Tibial nerve (tissue), 4 donors: ENCODE measurements at regions not wholly inside any gene's neighbourhood (a gene's known extent, or its start where the extent isn't known, plus 50 kb on each side); places are given as distances from the start of the nearest gene placed in this dataset.

Source experiments
- DNase-seq, 2 donors: peaks; one replicate each; pipeline ENCODE4 v3.0.0-alpha.2; 2019; ENCODE audit warnings: low spot score in 2 of 2
- H3K27ac ChIP-seq, 4 donors: fragments of 200-600 bp; sonication (generic) in 3 of 4; one replicate each; pipeline ENCODE4 v1.5.1; 2017 to 2019; ENCODE audit warnings: mild to moderate bottlenecking in 1 of 4
- H3K27me3 ChIP-seq, 2 donors: fragments of 200-600 bp; sonication (generic) in 1 of 2; one replicate each; pipeline versions ENCODE4 v1.5.1 to v1.6.0; 2017 to 2019
- H3K36me3 ChIP-seq, 3 donors: fragments of 200-600 bp; sonication (generic); one replicate each; pipeline ENCODE4 v1.5.1; 2018 to 2019
- H3K4me1 ChIP-seq, 4 donors: fragments of 200-600 bp; sonication (generic) in 3 of 4; one replicate each; pipeline ENCODE4 v1.5.1; 2017 to 2019
- H3K4me3 ChIP-seq, 4 donors: fragments of 200-600 bp; sonication (generic) in 3 of 4; one replicate each; pipeline ENCODE4 v1.5.1; 2017 to 2019; ENCODE audit warnings: mild to moderate bottlenecking in 1 of 4, moderate library complexity in 1 of 4
- H3K9me3 ChIP-seq, 4 donors: fragments of 200-600 bp; sonication (generic) in 3 of 4; one replicate each; pipeline ENCODE4 v1.5.1; 2017 to 2019
- CTCF ChIP-seq, 5 experiments: fragments of 200-600 bp in 3 of 5; fragments of 450-650 bp in 2 of 5; sonication (generic) in 3 of 5; IDR thresholded peaks; one replicate each; pipeline ENCODE4 v1.5.1; 2016 to 2019; ENCODE audit warnings: antibody characterized with exemption in 5 of 5, mild to moderate bottlenecking in 3 of 5, moderate library complexity in 2 of 5
- EP300 ChIP-seq, 2 donors: sonication (generic); formaldehyde crosslinking; IDR thresholded peaks; one replicate each; pipeline ENCODE4 v1.6.1; 2017; ENCODE audit warnings: antibody characterized with exemption in 2 of 2, mild to moderate bottlenecking in 1 of 2
- POLR2A ChIP-seq, 2 donors: fragments of 450-650 bp; IDR thresholded peaks; one replicate each; pipeline ENCODE4 v1.6.1; 2017; ENCODE audit warnings: antibody characterized with exemption in 2 of 2, mild to moderate bottlenecking in 2 of 2, moderate library complexity in 2 of 2
- WGBS, 2 donors: methylation state at CpG; one replicate each; pipeline ENCODE4 v1.1.5; 2018; 5-methylcytosine and 5-hydroxymethylcytosine counted together

GRCh38 chr17:77740481-77740880 lies 218.0 kb upstream of the TNRC6C start:
- WGBS, 2 donors: 91 to 95% methylated on average over 7 of the region's 7 CpGs
- no peak for DNase-seq
- H3K36me3 ChIP-seq: no peaks in the 10 kb centered on the region
- TF ChIP-seq EP300 (IDR thresholded peaks at IDR 0.05) (no peak), CTCF (IDR thresholded peaks at IDR 0.05) (no peak), POLR2A (IDR thresholded peaks at IDR 0.05) (no peak)
- H3K4me3 ChIP-seq: no peak overlapping the region
- H3K9me3 ChIP-seq: no peaks in the 10 kb centered on the region
- no peak overlapping the region for H3K27ac ChIP-seq
- no peaks in the 10 kb centered on the region for H3K27me3 ChIP-seq
- peaks cover 0 to 46% (median 3%) of the 10 kb centered on the region in 4 donors for H3K4me1 ChIP-seq

GRCh38 chr17:77741109-77741508 lies 217.4 kb upstream of the TNRC6C start:
- peak in 1 of 2 donors; percentile 0 for DNase-seq
- Histone ChIP-seq H3K9me3 (no peaks in the 10 kb centered on the region), H3K27ac (no peak overlapping the region), H3K27me3 (no peaks in the 10 kb centered on the region), H3K36me3 (no peaks in the 10 kb centered on the region), H3K4me3 (no peak overlapping the region), H3K4me1 (peaks cover 0 to 39% (median 0%) of the 10 kb centered on the region in 4 donors)
- 53 to 63% methylated on average over 8 of the region's 8 CpGs for WGBS, 2 donors
- TF ChIP-seq CTCF (IDR thresholded peaks at IDR 0.05) (no peak), POLR2A (IDR thresholded peaks at IDR 0.05) (no peak), EP300 (IDR thresholded peaks at IDR 0.05) (no peak)

DNA sequence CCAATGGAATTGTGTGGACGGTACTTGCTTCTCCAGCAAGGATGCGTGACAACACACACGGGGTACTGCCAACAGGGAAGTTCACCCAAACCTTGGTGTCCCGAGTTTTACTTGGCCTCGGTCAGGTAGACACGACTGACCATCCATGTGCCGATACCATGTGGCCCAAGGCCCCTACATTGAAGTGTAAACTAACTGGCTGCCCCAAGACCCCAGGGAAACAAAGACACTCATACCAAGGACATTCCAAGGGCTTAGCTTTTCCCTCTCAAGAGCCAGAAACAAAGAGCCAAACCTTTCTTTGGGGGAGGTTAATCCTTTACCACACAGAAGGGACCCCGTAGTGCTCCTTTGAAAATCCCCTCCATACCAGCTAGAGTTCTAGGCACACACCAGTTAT lies 215.9 kb upstream of the TNRC6C start:
- Histone ChIP-seq H3K9me3 (no peaks in the 10 kb centered on the region), H3K36me3 (no peaks in the 10 kb centered on the region), H3K27ac (no peak overlapping the region), H3K4me3 (no peak overlapping the region), H3K27me3 (no peaks in the 10 kb centered on the region), H3K4me1 (peaks cover 0 to 32% (median 2%) of the 10 kb centered on the region in 4 donors)
- no peak for DNase-seq
- WGBS, 2 donors: 83 to 86% methylated on average over 8 of the region's 8 CpGs
- no peak for TF ChIP-seq CTCF (IDR thresholded peaks at IDR 0.05)
- TF ChIP-seq POLR2A (IDR thresholded peaks at IDR 0.05): no peak
- no peak for TF ChIP-seq EP300 (IDR thresholded peaks at IDR 0.05)

GRCh38 chr17:77744066-77744988 lies 214.2 kb upstream of the TNRC6C start:
- no peaks in the 10 kb centered on the region for H3K9me3 ChIP-seq
- no peaks in the 10 kb centered on the region for H3K27me3 ChIP-seq
- TF ChIP-seq EP300 (IDR thresholded peaks at IDR 0.05): peak in 1 of 2 donors; percentile 49
- TF ChIP-seq CTCF (IDR thresholded peaks at IDR 0.05): no peak
- TF ChIP-seq POLR2A (IDR thresholded peaks at IDR 0.05): no peak
- H3K4me1 ChIP-seq: peaks cover 0 to 19% (median 2%) of the 10 kb centered on the region in 4 donors
- no peak overlapping the region for H3K4me3 ChIP-seq
- H3K27ac ChIP-seq: peak overlapping the region in 2 of 4 donors; percentile 1 to 15
- H3K36me3 ChIP-seq: no peaks in the 10 kb centered on the region
- WGBS, 2 donors: 75 to 77% methylated on average over 21 of the region's 21 CpGs
- DNase-seq: peak; percentile 63 to 67

DNA sequence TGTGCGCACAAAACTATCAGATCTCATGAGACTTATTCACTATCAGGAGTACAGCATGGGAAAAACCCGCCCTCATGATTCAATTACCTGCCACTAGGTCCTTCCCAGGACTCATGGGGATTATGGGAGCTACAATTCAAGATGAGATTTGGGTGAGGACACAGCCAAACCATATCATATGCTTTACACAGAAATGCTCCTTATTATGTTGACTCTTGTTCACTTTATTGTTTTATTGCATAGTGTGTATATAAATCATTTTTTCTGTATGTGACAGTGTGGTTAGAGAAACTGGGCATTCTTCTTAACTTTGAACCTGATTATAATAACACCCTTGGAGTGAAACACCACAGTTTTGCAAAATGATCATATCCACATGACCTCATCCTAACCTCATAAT lies 212.8 kb upstream of the TNRC6C start:
- WGBS, 2 donors: 95 to 98% methylated on average over 2 of the region's 2 CpGs
- Histone ChIP-seq H3K27me3 (no peaks in the 10 kb centered on the region), H3K36me3 (no peaks in the 10 kb centered on the region), H3K4me3 (no peak overlapping the region), H3K4me1 (peaks cover 0 to 17% (median 2%) of the 10 kb centered on the region in 4 donors), H3K9me3 (no peaks in the 10 kb centered on the region), H3K27ac (no peak overlapping the region)
- DNase-seq: no peak
- TF ChIP-seq POLR2A (IDR thresholded peaks at IDR 0.05) (no peak), CTCF (IDR thresholded peaks at IDR 0.05) (no peak), EP300 (IDR thresholded peaks at IDR 0.05) (no peak)
